ENCODE measurements at regions not wholly inside any gene's neighbourhood (a gene's known extent, or its start where the extent isn't known, plus 50 kb on each side); places are given as distances from the start of the nearest gene placed in this dataset.

DNA sequence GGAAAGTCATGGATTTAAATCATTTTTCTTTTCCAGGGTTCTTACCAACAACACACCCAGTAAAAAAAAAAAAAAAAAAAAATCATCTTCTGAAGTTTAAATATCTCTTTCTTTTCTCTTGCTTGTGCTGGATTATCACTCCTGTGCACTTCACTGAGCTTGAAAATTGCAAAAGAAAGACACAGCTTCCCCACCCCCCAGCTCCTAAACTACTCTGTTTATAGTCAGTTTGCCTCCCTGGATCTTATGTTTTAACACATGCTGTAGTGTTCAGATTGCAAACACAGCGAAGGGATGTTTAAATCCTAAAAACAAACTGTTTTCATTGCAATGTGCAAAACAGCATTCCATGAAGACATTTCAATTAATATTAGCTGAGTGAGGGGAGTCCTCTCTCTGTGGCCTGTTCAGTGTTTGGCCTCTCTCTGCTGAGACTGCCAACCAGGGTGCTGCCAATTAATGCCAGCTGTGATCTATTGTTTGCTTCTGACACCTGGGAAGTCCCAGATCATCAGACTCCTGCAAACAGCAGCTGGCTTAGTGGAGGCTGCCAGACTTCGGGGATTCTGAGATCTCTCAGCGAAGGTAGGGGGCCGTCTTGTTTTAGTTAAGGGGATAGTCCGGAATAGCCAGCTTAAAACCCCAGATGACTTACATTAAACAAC is 171.1 kb upstream of the PITX2 start:
- no peak for DNase-seq (ENCODE audit: extremely low spot score)
- ChIA-PET POLR2A (no interaction called here), CTCF (no interaction called here)
- TF ChIP-seq FOXA1 (IDR thresholded peaks at IDR 0.05) = no peak
- no peak for TF ChIP-seq L3MBTL2 (conservative IDR thresholded peaks at IDR 0.05)
- TF ChIP-seq FOXM1 (IDR thresholded peaks at IDR 0.05; ENCODE audit: borderline replicate concordance) = no peak
- no peak for TF ChIP-seq ELF4 (IDR thresholded peaks at IDR 0.05)
- TF ChIP-seq ZNF384 (IDR thresholded peaks at IDR 0.05) = no peak

GRCh38 chr4:110795971-110796370 is 173.1 kb upstream of the PITX2 start:
- POLR2A ChIA-PET = no interaction called here
- TF ChIP-seq SUZ12 (IDR thresholded peaks at IDR 0.05) (no peak), FOXK2 (IDR thresholded peaks at IDR 0.05) (no peak), HDGF (IDR thresholded peaks at IDR 0.05; ENCODE audit: borderline replicate concordance) (no peak), TARDBP (IDR thresholded peaks at IDR 0.05) (no peak), NFRKB (IDR thresholded peaks at IDR 0.05) (no peak), L3MBTL2 (conservative IDR thresholded peaks at IDR 0.05) (no peak), SP1 (IDR thresholded peaks at IDR 0.05) (no peak), FOXM1 (IDR thresholded peaks at IDR 0.05; ENCODE audit: borderline replicate concordance) (no peak), FOXA1 (IDR thresholded peaks at IDR 0.05) (no peak), LEF1 (IDR thresholded peaks at IDR 0.05; ENCODE audit: borderline replicate concordance) (no peak), ZNF384 (IDR thresholded peaks at IDR 0.05) (no peak), CTBP1 (IDR thresholded peaks at IDR 0.05; ENCODE audit: borderline replicate concordance) (no peak), ELF4 (IDR thresholded peaks at IDR 0.05) (no peak), ARNT (IDR thresholded peaks at IDR 0.05) (no peak), BHLHE40 (IDR thresholded peaks at IDR 0.05; ENCODE audit: borderline replicate concordance) (no peak)
- TF ChIP-seq, protein P1, sequence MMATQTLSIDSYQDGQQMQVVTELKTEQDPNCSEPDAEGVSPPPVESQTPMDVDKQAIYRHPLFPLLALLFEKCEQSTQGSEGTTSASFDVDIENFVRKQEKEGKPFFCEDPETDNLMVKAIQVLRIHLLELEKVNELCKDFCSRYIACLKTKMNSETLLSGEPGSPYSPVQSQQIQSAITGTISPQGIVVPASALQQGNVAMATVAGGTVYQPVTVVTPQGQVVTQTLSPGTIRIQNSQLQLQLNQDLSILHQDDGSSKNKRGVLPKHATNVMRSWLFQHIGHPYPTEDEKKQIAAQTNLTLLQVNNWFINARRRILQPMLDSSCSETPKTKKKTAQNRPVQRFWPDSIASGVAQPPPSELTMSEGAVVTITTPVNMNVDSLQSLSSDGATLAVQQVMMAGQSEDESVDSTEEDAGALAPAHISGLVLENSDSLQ (IDR thresholded peaks at IDR 0.05) = no peak
- no peak for DNase-seq (ENCODE audit: extremely low spot score)
- CTCF ChIA-PET = no interaction called here

DNA sequence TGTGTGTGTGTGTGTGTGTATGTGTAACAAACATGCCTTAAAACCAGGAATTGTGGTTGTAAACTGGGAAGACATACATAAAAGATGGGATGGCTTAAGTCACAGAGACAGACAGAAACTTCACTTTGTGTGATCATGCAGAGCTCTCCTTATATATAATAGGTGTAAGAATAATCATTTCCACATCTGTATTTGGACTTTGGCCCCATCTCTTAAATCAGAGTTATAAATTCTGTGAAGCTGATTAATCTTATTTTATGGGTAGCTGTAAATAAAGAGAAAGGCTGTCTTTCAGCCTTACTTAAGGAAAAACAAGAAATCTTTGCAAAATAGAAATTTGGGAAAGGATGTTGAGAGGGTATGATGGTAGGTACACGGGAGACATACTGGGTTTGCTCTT is 174.6 kb upstream of the PITX2 start:
- CTCF ChIA-PET = no interaction called here
- POLR2A ChIA-PET = no interaction called here
- DNase-seq (ENCODE audit: extremely low spot score) = no peak
- no peak for TF ChIP-seq FOXA1 (IDR thresholded peaks at IDR 0.05)
- TF ChIP-seq, protein P1 (IDR thresholded peaks at IDR 0.05) = no peak
- no peak for TF ChIP-seq ARNT (IDR thresholded peaks at IDR 0.05)
- no peak for TF ChIP-seq ZNF384 (IDR thresholded peaks at IDR 0.05)
- no peak for TF ChIP-seq LEF1 (IDR thresholded peaks at IDR 0.05; ENCODE audit: borderline replicate concordance)
- no peak for TF ChIP-seq NFRKB (IDR thresholded peaks at IDR 0.05)
- no peak for TF ChIP-seq TARDBP (IDR thresholded peaks at IDR 0.05)
- no peak for TF ChIP-seq SP1 (IDR thresholded peaks at IDR 0.05)
- no peak for TF ChIP-seq HDGF (IDR thresholded peaks at IDR 0.05; ENCODE audit: borderline replicate concordance)
- TF ChIP-seq ELF4 (IDR thresholded peaks at IDR 0.05) = no peak
- no peak for TF ChIP-seq FOXK2 (IDR thresholded peaks at IDR 0.05)
- TF ChIP-seq CTBP1 (IDR thresholded peaks at IDR 0.05; ENCODE audit: borderline replicate concordance) = no peak
- TF ChIP-seq FOXM1 (IDR thresholded peaks at IDR 0.05; ENCODE audit: borderline replicate concordance) = no peak
- TF ChIP-seq L3MBTL2 (conservative IDR thresholded peaks at IDR 0.05) = no peak
- TF ChIP-seq BHLHE40 (IDR thresholded peaks at IDR 0.05; ENCODE audit: borderline replicate concordance) = no peak
- TF ChIP-seq SUZ12 (IDR thresholded peaks at IDR 0.05) = no peak

DNA sequence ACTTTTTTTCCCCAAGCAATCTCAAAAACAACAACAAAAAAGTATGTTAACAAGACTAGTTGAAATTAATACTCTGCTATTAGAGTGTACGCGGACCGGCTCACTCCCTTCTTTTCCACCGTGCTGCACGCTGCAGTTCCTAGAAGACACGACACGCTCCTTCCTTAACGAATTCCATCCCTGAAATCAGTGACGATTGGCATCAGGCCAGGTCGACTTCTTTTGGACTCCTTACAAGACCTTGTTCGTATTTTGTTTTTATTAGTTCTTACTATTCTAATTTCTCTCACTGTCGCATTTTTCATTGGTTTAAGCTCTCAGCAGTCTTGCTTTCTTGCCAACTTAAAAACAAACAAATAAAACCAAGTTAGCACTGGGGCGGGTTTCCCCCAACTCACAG is 175.8 kb upstream of the PITX2 start:
- ChIA-PET CTCF (no interaction called here), POLR2A (no interaction called here)

GRCh38 chr4:110799211-110799610 is 176.3 kb upstream of the PITX2 start:
- ChIA-PET CTCF (no interaction called here), POLR2A (no interaction called here)
- no peak for DNase-seq (ENCODE audit: extremely low spot score)
- TF ChIP-seq HDGF (IDR thresholded peaks at IDR 0.05; ENCODE audit: borderline replicate concordance) = no peak
- no peak for TF ChIP-seq TARDBP (IDR thresholded peaks at IDR 0.05)
- no peak for TF ChIP-seq ARNT (IDR thresholded peaks at IDR 0.05)
- TF ChIP-seq, protein P1 (IDR thresholded peaks at IDR 0.05) = no peak
- no peak for TF ChIP-seq ELF4 (IDR thresholded peaks at IDR 0.05)
- no peak for TF ChIP-seq FOXA1 (IDR thresholded peaks at IDR 0.05)
- no peak for TF ChIP-seq L3MBTL2 (conservative IDR thresholded peaks at IDR 0.05)
- TF ChIP-seq SP1 (IDR thresholded peaks at IDR 0.05) = no peak
- no peak for TF ChIP-seq BHLHE40 (IDR thresholded peaks at IDR 0.05; ENCODE audit: borderline replicate concordance)
- no peak for TF ChIP-seq SUZ12 (IDR thresholded peaks at IDR 0.05)
- no peak for TF ChIP-seq CTBP1 (IDR thresholded peaks at IDR 0.05; ENCODE audit: borderline replicate concordance)
- TF ChIP-seq NFRKB (IDR thresholded peaks at IDR 0.05) = no peak
- TF ChIP-seq LEF1 (IDR thresholded peaks at IDR 0.05; ENCODE audit: borderline replicate concordance) = no peak
- TF ChIP-seq FOXM1 (IDR thresholded peaks at IDR 0.05; ENCODE audit: borderline replicate concordance) = no peak
- no peak for TF ChIP-seq FOXK2 (IDR thresholded peaks at IDR 0.05)
- no peak for TF ChIP-seq ZNF384 (IDR thresholded peaks at IDR 0.05)

More for the DNA sequence above, 175.8 kb upstream of the PITX2 start:
- DNase-seq (ENCODE audit: extremely low spot score) = no peak
- no peak for TF ChIP-seq SP1 (IDR thresholded peaks at IDR 0.05)
- no peak for TF ChIP-seq NFRKB (IDR thresholded peaks at IDR 0.05)

- TF ChIP-seq NFRKB (IDR thresholded peaks at IDR 0.05) (no peak), L3MBTL2 (conservative IDR thresholded peaks at IDR 0.05) (no peak), HDGF (IDR thresholded peaks at IDR 0.05; ENCODE audit: borderline replicate concordance) (no peak), SP1 (IDR thresholded peaks at IDR 0.05) (no peak), FOXK2 (IDR thresholded peaks at IDR 0.05) (no peak), ELF4 (IDR thresholded peaks at IDR 0.05) (no peak), TARDBP (IDR thresholded peaks at IDR 0.05) (no peak), ARNT (IDR thresholded peaks at IDR 0.05) (no peak), SUZ12 (IDR thresholded peaks at IDR 0.05) (no peak), ZNF384 (IDR thresholded peaks at IDR 0.05) (no peak), LEF1 (IDR thresholded peaks at IDR 0.05; ENCODE audit: borderline replicate concordance) (no peak)
- TF ChIP-seq, protein P1 (IDR thresholded peaks at IDR 0.05) = no peak
- CTCF ChIA-PET = no interaction called here
- DNase-seq (ENCODE audit: extremely low spot score) = no peak
- POLR2A ChIA-PET = no interaction called here
These were observed 178.7 kb upstream of the PITX2 start for GRCh38 chr4:110801591-110801990.

Data from HEK293T (cell line).